Cardiac septum (tissue), 1 donor: ENCODE measurements at regions not wholly inside any gene's neighbourhood (a gene's known extent, or its start where the extent isn't known, plus 50 kb on each side); places are given as distances from the start of the nearest gene placed in this dataset.

Source experiments
- DNase-seq: peaks from one replicate; pipeline ENCODE4 v3.0.0-alpha.2; 2020; ENCODE audit warnings: low spot score
- intact Hi-C: fragments of 100-400 bp; cut with DNase I; formaldehyde crosslinking; loops from one replicate; pipeline ENCODE4 v1.14.0; 2022
- donor health status: DM: no; HTN: no; CAD: no.

DNA sequence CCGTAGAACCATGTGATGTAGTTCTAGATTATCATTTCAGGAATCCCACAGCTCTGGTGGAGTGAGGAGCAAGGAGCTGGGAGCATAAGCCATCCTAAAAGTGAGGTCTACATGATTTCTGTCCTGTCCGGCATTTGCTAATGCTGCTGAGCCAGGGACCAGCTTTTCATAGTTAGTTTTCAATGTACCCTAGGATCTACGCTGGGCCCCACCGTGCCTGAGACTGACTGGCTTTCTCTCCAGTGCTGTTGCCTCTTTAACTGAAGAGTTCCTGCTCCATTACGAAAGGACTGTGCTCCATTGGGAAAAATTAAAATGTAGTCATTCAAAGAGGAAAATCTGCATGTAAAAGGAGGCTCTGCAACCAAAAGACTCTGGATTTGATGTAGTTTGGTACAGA lies 634.8 kb downstream of the DMRTA1 start:
- DNase-seq, result no peak
- intact Hi-C loops, result no loop called here

- DNase-seq, result no peak
- intact Hi-C loops, result no loop called here
Observed at GRCh38 chr9:23088932-23089364, 642.3 kb downstream of the DMRTA1 start.

DNA sequence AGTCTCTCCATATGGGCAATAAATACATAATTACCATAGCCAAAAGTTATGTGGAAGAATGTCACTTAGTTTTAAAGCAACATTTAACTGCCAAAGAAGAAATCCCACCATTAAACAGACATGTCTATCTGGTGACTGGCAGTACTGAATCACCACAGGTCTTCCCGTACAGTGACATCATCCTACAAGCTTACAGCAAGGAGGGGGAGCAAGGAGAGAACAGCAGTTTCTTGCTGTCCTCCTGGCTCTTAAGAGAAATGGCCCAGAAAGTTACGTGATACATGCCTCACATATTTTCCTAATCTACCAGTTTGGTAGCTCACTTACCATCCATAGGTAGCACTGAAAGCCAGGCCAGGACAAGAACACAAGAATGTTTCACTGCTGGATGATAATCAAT lies 671.0 kb downstream of the DMRTA1 start:
- intact Hi-C loops, result no loop called here
- no peak for DNase-seq

DNA sequence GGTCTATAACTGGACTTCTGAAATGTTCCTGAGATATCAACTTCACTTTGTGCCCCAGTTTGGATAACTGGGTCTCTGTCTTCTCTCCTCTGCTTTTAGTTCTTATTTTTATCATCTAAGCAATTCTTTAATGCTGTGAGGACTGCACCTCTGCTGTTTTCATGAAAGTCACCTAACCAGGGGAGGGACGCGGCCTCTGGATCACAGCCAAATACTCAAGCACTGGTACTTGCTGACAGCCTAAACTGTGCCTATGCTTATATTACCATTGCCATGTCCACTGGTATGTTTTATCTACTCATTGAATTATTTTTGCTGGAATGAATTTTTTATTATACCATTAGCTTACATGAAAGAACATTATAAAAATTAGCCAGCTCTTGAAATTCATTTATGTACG lies 674.0 kb downstream of the DMRTA1 start:
- intact Hi-C loops, result loop anchor here (10.0 kb wide), 2 partner anchors 374 to 764 kb away; no protein-coding TSS in a partner anchor
- DNase-seq, result no peak

DNA sequence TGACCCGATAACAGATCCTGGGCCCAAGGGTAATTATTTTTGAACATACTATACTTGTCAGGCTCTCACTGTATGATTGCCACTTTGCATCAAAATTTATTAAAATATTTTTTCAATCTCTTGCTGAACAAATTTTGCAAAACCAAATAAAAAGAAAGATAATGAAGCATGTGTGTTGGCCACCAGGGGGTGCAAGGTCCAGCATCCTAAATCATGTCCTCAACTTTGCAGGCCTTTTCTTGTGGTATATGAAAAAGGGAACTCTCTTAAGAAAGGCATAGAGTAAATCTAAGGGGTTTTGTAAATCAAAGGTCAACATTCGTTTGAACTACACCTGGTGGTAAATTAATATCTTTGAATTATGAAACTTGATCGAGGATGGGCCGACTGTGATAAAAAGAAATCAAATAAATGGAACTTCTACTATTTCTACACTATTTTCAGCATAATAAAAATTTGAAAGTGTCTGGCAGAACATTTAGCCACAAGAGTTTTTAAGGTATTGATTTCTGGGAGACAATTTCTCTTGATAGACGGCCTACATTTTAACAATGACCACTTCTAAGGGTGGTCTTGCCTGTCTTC lies 676.5 kb downstream of the DMRTA1 start:
- intact Hi-C loops, result loop anchor here (10.0 kb wide), 2 partner anchors 372 to 762 kb away; no protein-coding TSS in a partner anchor
- DNase-seq, result no peak

GRCh38 chr9:23145467-23145866 lies 680.6 kb downstream of the ELAVL2 start:
- DNase-seq, result no peak
- intact Hi-C loops, result no loop called here

GRCh38 chr9:23153058-23153457 lies 673.0 kb downstream of the ELAVL2 start:
- DNase-seq, result no peak
- intact Hi-C loops, result no loop called here

GRCh38 chr9:23160491-23160890 lies 665.5 kb downstream of the ELAVL2 start:
- intact Hi-C loops, result no loop called here
- DNase-seq, result no peak

GRCh38 chr9:23160952-23161469 lies 665.0 kb downstream of the ELAVL2 start:
- intact Hi-C loops, result no loop called here
- no peak for DNase-seq

- no peak for DNase-seq
- intact Hi-C loops, result no loop called here
Observed at GRCh38 chr9:23162789-23163188, 663.3 kb downstream of the ELAVL2 start.

DNA sequence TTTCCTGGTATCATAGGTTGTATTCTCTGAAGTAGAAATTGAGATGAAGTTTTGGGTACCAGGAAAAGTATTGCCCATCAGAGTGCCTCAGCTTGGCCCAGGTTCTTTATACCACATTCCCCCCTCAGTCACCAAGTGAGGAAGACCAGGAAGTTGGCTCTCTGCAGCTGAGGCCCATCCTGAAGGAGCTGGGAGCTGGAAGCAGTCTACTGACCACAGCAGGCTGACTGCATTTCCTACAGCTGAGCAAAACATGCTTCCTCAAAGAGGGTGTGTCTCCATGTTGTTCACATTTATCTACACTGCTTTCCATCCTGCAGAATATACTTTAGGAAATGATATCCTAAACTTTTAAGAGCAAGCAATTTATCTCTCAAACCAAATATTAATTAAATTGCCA lies 654.6 kb downstream of the ELAVL2 start:
- intact Hi-C loops, result no loop called here
- no peak for DNase-seq

DNA sequence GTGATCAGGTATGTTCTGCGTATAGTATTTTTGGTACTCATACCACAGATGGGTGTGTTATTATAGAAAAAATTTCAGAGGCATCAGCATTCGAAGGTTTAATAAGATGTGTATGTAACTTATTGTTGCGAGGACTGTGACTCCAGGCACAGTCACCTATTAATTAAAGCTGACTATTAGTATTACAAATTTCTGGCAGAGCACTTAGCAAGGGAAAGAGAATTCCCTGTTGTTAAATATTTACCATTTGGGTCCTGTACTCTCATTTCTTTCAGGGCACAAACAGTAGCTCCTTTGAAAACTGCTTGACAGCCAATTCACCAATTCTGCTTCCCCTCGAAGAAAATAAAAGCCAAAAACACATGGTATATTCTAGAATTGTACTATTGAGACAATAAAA lies 653.8 kb downstream of the ELAVL2 start:
- intact Hi-C loops, result no loop called here
- DNase-seq, result no peak

- intact Hi-C loops, result no loop called here
- DNase-seq, result no peak
Observed at GRCh38 chr9:23172979-23173637, 652.9 kb downstream of the ELAVL2 start.

DNA sequence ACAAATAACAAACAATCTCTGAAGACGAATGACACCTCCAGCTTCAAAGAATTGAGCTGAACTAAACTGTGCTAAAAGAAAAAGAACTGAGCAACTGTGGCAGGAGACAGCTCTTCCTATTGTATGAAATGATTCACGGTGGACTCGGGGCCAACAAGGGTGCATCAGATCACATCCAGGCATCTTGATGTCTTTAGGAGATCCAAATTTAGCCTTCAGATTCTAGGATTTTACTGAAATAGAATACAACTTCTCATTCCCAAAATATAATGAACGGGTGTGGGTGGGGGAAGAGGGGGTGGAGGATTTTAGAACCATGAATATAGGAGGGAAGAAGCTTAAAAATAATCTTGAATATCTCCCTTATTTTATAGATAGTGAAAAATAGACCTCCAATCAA lies 631.8 kb downstream of the ELAVL2 start:
- DNase-seq, result no peak
- intact Hi-C loops, result no loop called here

GRCh38 chr9:23215688-23216087 lies 610.4 kb downstream of the ELAVL2 start:
- intact Hi-C loops, result no loop called here
- no peak for DNase-seq

GRCh38 chr9:23219471-23219870 lies 606.6 kb downstream of the ELAVL2 start:
- DNase-seq, result no peak
- intact Hi-C loops, result no loop called here

GRCh38 chr9:23220171-23220570 lies 605.9 kb downstream of the ELAVL2 start:
- intact Hi-C loops, result no loop called here
- no peak for DNase-seq

- intact Hi-C loops, result no loop called here
- no peak for DNase-seq
Observed at GRCh38 chr9:23220957-23221356, 605.1 kb downstream of the ELAVL2 start.

- intact Hi-C loops, result no loop called here
- no peak for DNase-seq
Observed at GRCh38 chr9:23229890-23230317, 596.1 kb downstream of the ELAVL2 start.

GRCh38 chr9:23232831-23233230 lies 593.2 kb downstream of the ELAVL2 start:
- intact Hi-C loops, result no loop called here
- DNase-seq, result no peak

DNA sequence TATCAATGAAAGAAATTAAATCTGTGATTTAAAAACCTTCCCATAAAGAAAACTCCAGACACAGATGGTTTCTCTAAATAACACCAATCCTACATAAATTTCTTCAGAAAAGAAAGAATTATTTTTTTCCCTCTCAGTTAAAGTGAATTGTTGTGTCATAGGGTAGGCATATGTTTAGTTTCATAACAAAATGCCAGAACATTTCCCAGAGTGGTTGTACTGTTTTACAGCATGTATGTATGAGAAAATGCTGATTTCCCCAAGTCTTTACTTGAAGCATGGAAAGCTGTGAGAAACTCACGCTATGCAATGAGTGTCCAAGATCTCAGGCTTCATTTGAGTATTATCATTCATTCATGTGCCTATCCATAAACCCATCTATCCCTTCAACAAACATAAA lies 582.5 kb downstream of the ELAVL2 start:
- intact Hi-C loops, result no loop called here
- DNase-seq, result no peak
